SK-N-DZ (cell line): ENCODE measurements at regions not wholly inside any gene's neighbourhood (a gene's known extent, or its start where the extent isn't known, plus 50 kb on each side); places are given as distances from the start of the nearest gene placed in this dataset.
"Not testable (repeated sequence)": the region's sequence is repeated elsewhere in the genome, so short reads cannot be mapped to it uniquely, and the experiment has no call there.

ENCODE experiments used
- DNase-seq: peaks from one replicate; pipeline ENCODE4 v3.0.0-alpha.2; 2015; ENCODE audit warnings: low spot score

- no peak for DNase-seq
Measured at GRCh38 chr5:92568522-92568921, 1012.5 kb downstream of the NR2F1-AS1 start.

GRCh38 chr5:92567831-92568450 lies 1013.1 kb downstream of the NR2F1-AS1 start:
- no peak for DNase-seq

- DNase-seq = no peak
Measured at GRCh38 chr5:92566113-92566786, 1014.8 kb downstream of the NR2F1-AS1 start.

- DNase-seq = no peak
Measured at GRCh38 chr5:92565673-92566072, 1015.3 kb downstream of the NR2F1-AS1 start.

- no peak for DNase-seq
Measured at GRCh38 chr5:92562065-92562464, 1019.0 kb downstream of the NR2F1-AS1 start.

- DNase-seq = no peak
Measured at GRCh38 chr5:92561411-92561959, 1019.5 kb downstream of the NR2F1-AS1 start.

GRCh38 chr5:92560698-92561401 lies 1020.2 kb downstream of the NR2F1-AS1 start:
- no peak for DNase-seq

GRCh38 chr5:92559781-92560180 lies 1021.2 kb downstream of the NR2F1-AS1 start:
- DNase-seq = no peak

- no peak for DNase-seq
Measured at GRCh38 chr5:92559331-92559730, 1021.7 kb downstream of the NR2F1-AS1 start.

GRCh38 chr5:92556747-92557146 lies 1024.3 kb downstream of the NR2F1-AS1 start:
- DNase-seq = no peak

GRCh38 chr5:92554447-92555085 lies 1026.5 kb downstream of the NR2F1-AS1 start:
- DNase-seq = no peak

- DNase-seq = no peak
Measured at GRCh38 chr5:92553326-92553725, 1027.7 kb downstream of the NR2F1-AS1 start.

- no peak for DNase-seq
Measured at GRCh38 chr5:92552206-92553160, 1028.5 kb downstream of the NR2F1-AS1 start.

GRCh38 chr5:92548346-92548745 lies 1032.7 kb downstream of the NR2F1-AS1 start:
- DNase-seq = no peak

GRCh38 chr5:92544596-92544995 lies 1036.4 kb downstream of the NR2F1-AS1 start:
- DNase-seq = no peak

- no peak for DNase-seq
Measured at GRCh38 chr5:92544036-92544435, 1037.0 kb downstream of the NR2F1-AS1 start.

- DNase-seq = no peak
Measured at GRCh38 chr5:92543201-92543600, 1037.8 kb downstream of the NR2F1-AS1 start.

GRCh38 chr5:92542017-92542416 lies 1039.0 kb downstream of the NR2F1-AS1 start:
- DNase-seq = not testable (repeated sequence)

GRCh38 chr5:92527311-92528078 lies 1053.5 kb downstream of the NR2F1-AS1 start:
- DNase-seq = no peak

- no peak for DNase-seq
Measured at GRCh38 chr5:92525131-92525530, 1055.9 kb downstream of the NR2F1-AS1 start.
